ENCODE measurements at regions not wholly inside any gene's neighbourhood (a gene's known extent, or its start where the extent isn't known, plus 50 kb on each side); places are given as distances from the start of the nearest gene placed in this dataset.
A peak's percentile ranks its signal among the peaks of the same experiment; 100 is the strongest.

- Histone ChIP-seq H3K27me3 (no peaks in the 10 kb centered on the region), H3K4me1 (no peaks in the 10 kb centered on the region), H3K27ac (replicated peaks in 1 of 4) (no peak overlapping the region), H3K36me3 (no peaks in the 10 kb centered on the region), H3K4me3 (no peak overlapping the region), H3K9me3 (no peaks in the 10 kb centered on the region)
- no peak for TF ChIP-seq POLR2A (IDR thresholded peaks at IDR 0.05; ENCODE audit: low read depth)
- no peak for TF ChIP-seq CTCF (IDR thresholded peaks at IDR 0.05)
- intact Hi-C loops (cut with DNase I): no loop called here
- WGBS: 95% methylated on average over 2 of the region's 2 CpGs
- peak; percentile 21 for DNase-seq (ENCODE audit: extremely low spot score)
Observed at GRCh38 chr15:73001840-73002239, 50.4 kb upstream of the NEO1 start.

GRCh38 chr15:73000293-73000692, 52.0 kb upstream of the NEO1 start:
- no peaks in the 10 kb centered on the region for H3K36me3 ChIP-seq
- DNase-seq (ENCODE audit: extremely low spot score): no peak
- H3K27me3 ChIP-seq: no peaks in the 10 kb centered on the region
- H3K9me3 ChIP-seq: no peaks in the 10 kb centered on the region
- peaks cover 0 to 10% (median 6%) of the 10 kb centered on the region in 4 donors for H3K4me1 ChIP-seq
- no peak overlapping the region for H3K27ac ChIP-seq (replicated peaks in 1 of 4)
- WGBS: 49% methylated on average over 4 of the region's 4 CpGs
- H3K4me3 ChIP-seq: no peak overlapping the region
- intact Hi-C loops (cut with DNase I): no loop called here
- TF ChIP-seq CTCF (IDR thresholded peaks at IDR 0.05): no peak
- no peak for TF ChIP-seq POLR2AphosphoS5 (IDR thresholded peaks at IDR 0.05)
- no peak for TF ChIP-seq EP300 (IDR thresholded peaks at IDR 0.05)
- no peak for TF ChIP-seq POLR2A (IDR thresholded peaks at IDR 0.05; ENCODE audit: low read depth)

GRCh38 chr15:72999586-72999985, 52.7 kb upstream of the NEO1 start:
- Histone ChIP-seq H3K4me3 (no peak overlapping the region), H3K4me1 (peaks cover 0 to 17% (median 9%) of the 10 kb centered on the region in 4 donors), H3K9me3 (no peaks in the 10 kb centered on the region), H3K27ac (replicated peaks in 1 of 4) (no peak overlapping the region), H3K27me3 (no peaks in the 10 kb centered on the region), H3K36me3 (no peaks in the 10 kb centered on the region)
- TF ChIP-seq CTCF (IDR thresholded peaks at IDR 0.05) (no peak), EP300 (IDR thresholded peaks at IDR 0.05) (no peak), POLR2AphosphoS5 (IDR thresholded peaks at IDR 0.05) (no peak), POLR2A (IDR thresholded peaks at IDR 0.05; ENCODE audit: low read depth) (no peak)
- intact Hi-C loops (cut with DNase I): no loop called here
- 87% methylated on average over 3 of the region's 3 CpGs for WGBS
- DNase-seq (ENCODE audit: extremely low spot score): peak; percentile 42

GRCh38 chr15:72998681-72999466, 53.4 kb upstream of the NEO1 start:
- no peak for TF ChIP-seq CTCF (IDR thresholded peaks at IDR 0.05)
- no peak for TF ChIP-seq POLR2AphosphoS5 (IDR thresholded peaks at IDR 0.05)
- no peak for TF ChIP-seq EP300 (IDR thresholded peaks at IDR 0.05)
- TF ChIP-seq POLR2A (IDR thresholded peaks at IDR 0.05; ENCODE audit: low read depth): no peak
- Histone ChIP-seq H3K4me1 (peaks cover 6 to 24% (median 16%) of the 10 kb centered on the region in 4 donors), H3K36me3 (no peaks in the 10 kb centered on the region), H3K27me3 (no peaks in the 10 kb centered on the region), H3K9me3 (no peaks in the 10 kb centered on the region), H3K27ac (replicated peaks in 1 of 4) (no peak overlapping the region), H3K4me3 (no peak overlapping the region)
- WGBS: 94% methylated on average over 18 of the region's 18 CpGs
- DNase-seq (ENCODE audit: extremely low spot score): peak; percentile 31
- intact Hi-C loops (cut with DNase I): no loop called here

- Histone ChIP-seq H3K27ac (replicated peaks in 1 of 4) (no peak overlapping the region), H3K4me1 (peaks cover 6 to 27% (median 22%) of the 10 kb centered on the region in 4 donors), H3K9me3 (no peaks in the 10 kb centered on the region), H3K27me3 (no peaks in the 10 kb centered on the region), H3K36me3 (no peaks in the 10 kb centered on the region), H3K4me3 (no peak overlapping the region)
- intact Hi-C loops (cut with DNase I): no loop called here
- TF ChIP-seq CTCF (IDR thresholded peaks at IDR 0.05): no peak
- TF ChIP-seq POLR2AphosphoS5 (IDR thresholded peaks at IDR 0.05): no peak
- no peak for TF ChIP-seq POLR2A (IDR thresholded peaks at IDR 0.05; ENCODE audit: low read depth)
- TF ChIP-seq EP300 (IDR thresholded peaks at IDR 0.05): no peak
- DNase-seq (ENCODE audit: extremely low spot score): peak; percentile 64
- 92% methylated on average over 7 of the region's 7 CpGs for WGBS
Observed at GRCh38 chr15:72998226-72998625, 54.0 kb upstream of the NEO1 start.
